SK-N-SH treated with all-trans-retinoic acid at 6 μM for 48 hours (cell line): ENCODE measurements at regions not wholly inside any gene's neighbourhood (a gene's known extent, or its start where the extent isn't known, plus 50 kb on each side); places are given as distances from the start of the nearest gene placed in this dataset.
A peak's percentile ranks its signal among the peaks of the same experiment; 100 is the strongest.

Experiments
- ATAC-seq: fragments of 200-7000 bp; cut with Tn5 transposase; 3 replicates; pipeline ENCODE4 v1.9.1; 2020; ENCODE audit warnings: mild to moderate bottlenecking, moderate library complexity
- ARNTL ChIP-seq: fragments of 450-650 bp; formaldehyde crosslinking; IDR thresholded peaks from 2 replicates; pipeline ENCODE4 v1.5.0; 2020; ENCODE audit warnings: low read depth, mild to moderate bottlenecking, moderate library complexity, borderline replicate concordance
- BACH2 ChIP-seq: fragments of 250-450 bp; sonication (Bioruptor Pico); IDR thresholded peaks from 2 replicates; pipeline ENCODE4 v1.9.0; 2021; ENCODE audit warnings: mild to moderate bottlenecking, borderline replicate concordance
- CSDC2 ChIP-seq: fragments of 250-450 bp; sonication (Bioruptor Pico); IDR thresholded peaks from 2 replicates; pipeline ENCODE4 v1.5.0; 2020; ENCODE audit warnings: mild to moderate bottlenecking, moderate library complexity
- ESRRG ChIP-seq: fragments of 250-450 bp; sonication (Bioruptor Pico); IDR thresholded peaks from 2 replicates; pipeline ENCODE4 v1.6.1; 2021; ENCODE audit warnings: mild to moderate bottlenecking
- GLIS3 ChIP-seq: fragments of 250-450 bp; sonication (Bioruptor Pico); IDR thresholded peaks from 2 replicates; pipeline ENCODE4 v1.5.0; 2020; ENCODE audit warnings: mild to moderate bottlenecking, moderate library complexity
- ISL1 ChIP-seq: fragments of 250-450 bp; sonication (Bioruptor Pico); IDR thresholded peaks from 2 replicates; pipeline ENCODE4 v2.1.2; 2022; ENCODE audit warnings: mild to moderate bottlenecking, moderate library complexity
- OSR1 ChIP-seq: fragments of 250-450 bp; sonication (Bioruptor Pico); IDR thresholded peaks from 2 replicates; pipeline ENCODE4 v1.8.0; 2022; ENCODE audit warnings: moderate library complexity, mild to moderate bottlenecking, inconsistent platforms
- PATZ1 ChIP-seq: fragments of 250-450 bp; sonication (Bioruptor Pico); IDR thresholded peaks from 2 replicates; pipeline ENCODE4 v1.8.0; 2020; ENCODE audit warnings: mild to moderate bottlenecking, moderate library complexity, borderline replicate concordance
- POU6F1 ChIP-seq: fragments of 250-450 bp; sonication (Bioruptor Pico); IDR thresholded peaks from 2 replicates; pipeline ENCODE4 v1.8.0; 2021; ENCODE audit warnings: low read depth, mild to moderate bottlenecking, moderate library complexity, borderline replicate concordance
- PPARA ChIP-seq: fragments of 250-450 bp; sonication (Bioruptor Pico); IDR thresholded peaks from 2 replicates; pipeline ENCODE4 v1.5.0; 2020; ENCODE audit warnings: mild to moderate bottlenecking, borderline replicate concordance
- RARB ChIP-seq: fragments of 250-450 bp; sonication (Bioruptor Pico); IDR thresholded peaks from 2 replicates; pipeline ENCODE4 v1.8.0; 2021; ENCODE audit warnings: mild to moderate bottlenecking, moderate library complexity
- SNAI2 ChIP-seq: fragments of 250-450 bp; sonication (Bioruptor Pico); IDR thresholded peaks from 2 replicates; pipeline ENCODE4 v1.5.0; 2020; ENCODE audit warnings: mild to moderate bottlenecking, moderate library complexity
- TOX ChIP-seq: fragments of 250-450 bp; sonication (Bioruptor Pico); IDR thresholded peaks from 2 replicates; pipeline ENCODE4 v1.8.0; 2021; ENCODE audit warnings: mild to moderate bottlenecking, moderate library complexity, borderline replicate concordance
- TSHZ2 ChIP-seq: fragments of 250-450 bp; sonication (Bioruptor Pico); IDR thresholded peaks from 2 replicates; pipeline ENCODE4 v1.5.0; 2020; ENCODE audit warnings: mild to moderate bottlenecking, moderate library complexity
- ZC3H10 ChIP-seq: fragments of 250-450 bp; sonication (Bioruptor Pico); IDR thresholded peaks from 2 replicates; pipeline ENCODE4 v1.5.1; 2021; ENCODE audit warnings: mild to moderate bottlenecking, moderate library complexity
- ZFP3 ChIP-seq: fragments of 250-450 bp; sonication (Bioruptor Pico); IDR thresholded peaks from 2 replicates; pipeline ENCODE4 v1.5.0; 2020; ENCODE audit warnings: mild to moderate bottlenecking, moderate library complexity
- ZNF565 ChIP-seq: fragments of 450-650 bp; formaldehyde crosslinking; conservative IDR thresholded peaks from 2 replicates; pipeline ENCODE4 v1.5.0; 2020; ENCODE audit warnings: low read depth, mild to moderate bottlenecking, moderate library complexity
- ZNF70 ChIP-seq: fragments of 450-650 bp; formaldehyde crosslinking; IDR thresholded peaks from 2 replicates; pipeline ENCODE4 v1.5.0; 2020; ENCODE audit warnings: mild to moderate bottlenecking, moderate library complexity
- ZNF8 ChIP-seq: fragments of 450-650 bp; formaldehyde crosslinking; IDR thresholded peaks from 2 replicates; pipeline ENCODE4 v1.5.0; 2020; ENCODE audit warnings: mild to moderate bottlenecking, moderate library complexity

- no peak for ATAC-seq
- TF ChIP-seq OSR1 (CRISPR knock-in tag) (no peak), ZNF565 (CRISPR knock-in tag) (no peak), BACH2 (CRISPR knock-in tag) (no peak), CSDC2 (CRISPR knock-in tag) (no peak), TSHZ2 (CRISPR knock-in tag) (no peak)
Measured at GRCh38 chr2:14480906-14481305, 151.6 kb upstream of the LRATD1 start.

GRCh38 chr2:14492920-14493503 lies 139.5 kb upstream of the LRATD1 start:
- no peak for TF ChIP-seq TOX
- no peak for TF ChIP-seq GLIS3
- TF ChIP-seq PATZ1 (CRISPR knock-in tag) = no peak
- no peak for TF ChIP-seq TSHZ2 (CRISPR knock-in tag)
- TF ChIP-seq ARNTL = no peak
- no peak for TF ChIP-seq ZFP3 (CRISPR knock-in tag)
- TF ChIP-seq POU6F1 (CRISPR knock-in tag) = no peak
- no peak for TF ChIP-seq RARB (CRISPR knock-in tag)
- no peak for TF ChIP-seq CSDC2 (CRISPR knock-in tag)
- no peak for TF ChIP-seq ISL1 (CRISPR knock-in tag)
- TF ChIP-seq BACH2 (CRISPR knock-in tag) = no peak
- TF ChIP-seq SNAI2 (CRISPR knock-in tag) = no peak
- TF ChIP-seq ZNF8 (CRISPR knock-in tag) = no peak
- no peak for TF ChIP-seq PPARA (CRISPR knock-in tag)
- no peak for TF ChIP-seq ZNF565 (CRISPR knock-in tag)
- TF ChIP-seq ZC3H10 = no peak
- TF ChIP-seq ZNF70 (CRISPR knock-in tag) = no peak
- TF ChIP-seq ESRRG (CRISPR knock-in tag) = no peak
- ATAC-seq = peak; percentile 97

GRCh38 chr2:14494759-14495158 lies 137.8 kb upstream of the LRATD1 start:
- TF ChIP-seq PPARA (CRISPR knock-in tag) (no peak), POU6F1 (CRISPR knock-in tag) (no peak), TOX (no peak), RARB (CRISPR knock-in tag) (no peak), ARNTL (no peak), ZNF70 (CRISPR knock-in tag) (no peak), ZC3H10 (no peak), BACH2 (CRISPR knock-in tag) (no peak), CSDC2 (CRISPR knock-in tag) (no peak), ZFP3 (CRISPR knock-in tag) (no peak)
- ATAC-seq = no peak
